Activated naive CD8-positive, alpha-beta T cell treated with anti-CD3 and anti-CD28 coated beads, Interleukin-2, amount 50 U/mL, for 16 hours (primary cell): ENCODE measurements at regions not wholly inside any gene's neighbourhood (a gene's known extent, or its start where the extent isn't known, plus 50 kb on each side); places are given as distances from the start of the nearest gene placed in this dataset.

Source experiments
- DNase-seq: peaks from one replicate; pipeline ENCODE4 v3.0.0-alpha.2; 2020; ENCODE audit warnings: low read depth, low spot score

- peak; percentile 15 for DNase-seq
Observed at GRCh38 chr2:195498176-195498575, 158.8 kb upstream of the SLC39A10 start.

DNA sequence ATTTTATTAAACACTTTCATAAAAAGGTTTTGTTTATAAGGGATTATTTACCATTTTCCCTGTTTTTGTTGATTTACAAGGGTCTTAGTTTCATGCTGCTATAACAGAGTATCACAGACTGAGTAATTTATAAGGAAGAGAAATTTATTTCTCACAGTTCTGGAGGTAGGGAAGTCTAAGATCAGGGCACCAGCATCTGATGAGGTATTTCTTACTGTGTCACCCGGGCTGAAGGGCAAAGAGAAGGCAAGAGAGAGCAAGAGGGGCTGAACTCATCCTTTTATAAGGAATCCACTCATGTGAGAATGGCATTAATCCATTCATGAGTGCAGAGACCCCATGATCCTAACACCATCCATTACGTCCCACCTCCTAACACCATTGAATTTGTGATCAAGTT, 160.0 kb upstream of the SLC39A10 start:
- no peak for DNase-seq

DNA sequence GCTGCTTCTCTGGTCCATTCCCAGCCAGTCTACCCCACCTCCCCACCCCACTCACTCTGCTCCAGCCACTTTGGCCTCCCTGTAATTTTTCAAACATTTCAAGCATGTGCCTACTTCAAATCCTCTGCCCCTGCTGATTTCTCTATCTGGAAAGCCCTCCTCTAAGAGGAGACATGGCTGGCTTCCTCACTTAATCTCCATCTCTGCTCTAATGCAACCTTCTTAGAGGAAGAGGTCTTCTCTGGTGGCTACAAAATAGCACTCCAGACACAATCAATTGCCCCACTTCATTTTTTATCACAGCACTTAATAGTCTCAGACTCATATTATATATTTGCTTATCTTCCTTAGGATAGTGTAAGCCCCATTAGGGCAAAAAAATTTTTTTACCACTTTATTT, 161.1 kb upstream of the SLC39A10 start:
- no peak for DNase-seq

DNA sequence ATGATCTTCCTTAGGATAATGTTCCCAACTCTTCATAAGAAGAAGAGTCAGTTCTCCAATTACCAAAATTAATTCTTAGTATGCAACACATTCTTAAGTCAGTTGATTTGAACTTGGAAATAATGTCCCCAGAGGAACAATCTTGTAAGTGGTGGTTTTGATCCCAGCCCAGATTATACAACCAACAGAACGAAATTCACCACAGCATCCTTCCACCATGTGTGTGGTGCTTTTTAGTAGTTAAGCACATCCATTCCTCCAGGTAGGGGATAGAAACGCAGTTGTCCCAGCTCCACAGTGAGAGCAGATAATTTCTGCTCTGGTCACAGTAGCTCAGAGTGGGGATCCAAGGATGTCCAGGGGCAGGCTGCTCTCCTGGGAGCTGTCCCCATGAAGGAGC, 161.7 kb upstream of the SLC39A10 start:
- no peak for DNase-seq

- no peak for DNase-seq
Observed at GRCh38 chr2:195494451-195494850, 162.6 kb upstream of the SLC39A10 start.

DNA sequence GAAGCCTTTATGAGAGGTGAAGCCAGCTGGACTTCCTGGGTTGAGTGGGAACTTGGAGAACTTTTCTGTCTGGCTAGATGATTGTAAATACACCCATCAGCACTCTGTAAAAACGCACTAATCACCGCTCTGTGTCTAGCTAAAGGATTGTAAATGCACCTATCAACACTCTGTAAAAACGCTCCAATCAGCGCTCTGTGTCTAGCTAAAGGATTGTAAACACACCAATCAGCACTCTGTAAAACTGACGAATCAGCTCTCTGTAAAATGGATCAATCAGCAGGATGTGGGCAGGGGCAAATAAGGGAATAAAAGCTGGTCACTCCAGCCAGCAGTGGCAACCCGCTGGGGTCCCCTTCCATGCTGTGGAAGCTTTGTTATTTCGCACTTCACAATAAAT, 163.6 kb upstream of the SLC39A10 start:
- DNase-seq, result no peak

GRCh38 chr2:195490319-195490718, 166.7 kb upstream of the SLC39A10 start:
- DNase-seq, result no peak

GRCh38 chr2:195489101-195489500, 167.9 kb upstream of the SLC39A10 start:
- no peak for DNase-seq

DNA sequence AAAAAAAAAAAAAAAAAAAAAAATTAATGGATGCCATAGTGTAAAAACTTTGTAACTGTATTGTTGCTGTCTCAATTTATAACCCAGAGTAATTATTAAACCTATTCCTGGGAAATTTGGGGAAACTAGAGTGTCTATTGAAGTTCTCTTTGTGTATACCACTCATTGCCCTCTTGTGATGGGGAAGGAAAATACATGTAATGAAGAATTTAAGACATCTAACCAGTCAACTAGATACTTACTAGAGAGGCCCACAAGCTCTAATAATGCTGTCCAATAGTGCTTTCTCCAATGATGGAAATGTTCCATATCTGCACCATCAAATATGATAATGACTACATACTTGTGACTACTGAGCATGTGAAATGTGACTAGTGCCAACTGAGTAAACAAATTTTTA, 168.5 kb upstream of the SLC39A10 start:
- no peak for DNase-seq

GRCh38 chr2:195486987-195487644, 169.9 kb upstream of the SLC39A10 start:
- DNase-seq, result no peak

DNA sequence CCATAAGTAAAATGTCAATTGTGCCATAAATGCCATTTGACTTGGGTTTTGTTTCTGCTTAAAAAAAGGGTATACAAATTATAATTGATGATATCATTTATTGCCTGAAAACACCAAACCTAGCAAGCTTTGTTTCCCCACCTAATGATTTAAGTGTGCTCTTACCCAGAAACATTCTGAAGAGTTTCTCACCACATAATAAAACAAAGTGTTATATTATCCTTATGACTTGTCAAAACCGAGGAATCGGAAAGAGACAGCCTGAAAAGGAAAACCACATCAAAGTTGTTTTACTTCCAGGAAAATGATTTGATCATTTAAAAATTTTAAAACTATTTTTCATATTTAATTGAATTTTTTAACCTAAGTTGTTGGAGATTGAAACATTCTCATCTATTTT, 170.5 kb upstream of the SLC39A10 start:
- DNase-seq, result no peak

DNA sequence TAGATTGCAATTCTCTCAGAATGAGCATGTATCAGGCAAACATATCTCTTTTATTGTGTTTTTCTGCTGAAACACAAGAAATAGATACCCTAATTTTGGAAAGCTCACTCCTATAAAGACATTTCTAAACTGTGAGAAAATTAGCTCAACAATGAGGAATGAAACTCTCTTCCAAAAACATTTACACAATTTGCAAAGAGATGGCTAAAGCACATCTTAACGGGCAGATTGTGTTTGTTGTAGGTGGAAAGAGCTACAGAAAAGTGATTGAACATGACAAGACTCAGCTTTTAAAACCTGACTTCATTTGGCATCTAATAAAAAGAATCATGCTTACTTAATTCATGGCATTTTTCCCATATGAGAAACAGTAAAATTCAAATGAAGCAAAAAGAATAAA, 175.0 kb upstream of the SLC39A10 start:
- no peak for DNase-seq

- no peak for DNase-seq
Observed at GRCh38 chr2:195480121-195480520, 176.9 kb upstream of the SLC39A10 start.

DNA sequence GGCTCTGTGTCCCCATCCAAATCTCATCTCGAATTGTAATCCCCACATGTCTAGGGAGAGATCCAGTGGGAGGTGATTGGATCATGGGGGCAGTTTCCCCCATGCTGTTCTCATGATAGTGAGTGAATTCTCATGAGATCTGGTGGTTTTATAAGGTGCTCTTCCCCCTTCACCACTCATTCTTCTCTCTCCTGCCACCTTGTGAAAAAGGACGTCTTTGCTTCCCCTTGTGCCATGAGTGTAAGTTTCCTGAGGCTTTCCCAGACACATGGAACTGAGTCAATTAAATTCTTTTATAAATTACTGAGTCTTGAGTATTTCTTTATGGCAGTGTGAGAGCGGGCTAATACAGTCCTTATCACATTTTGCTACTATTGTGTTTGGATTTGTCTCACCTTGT, 177.6 kb upstream of the SLC39A10 start:
- no peak for DNase-seq

DNA sequence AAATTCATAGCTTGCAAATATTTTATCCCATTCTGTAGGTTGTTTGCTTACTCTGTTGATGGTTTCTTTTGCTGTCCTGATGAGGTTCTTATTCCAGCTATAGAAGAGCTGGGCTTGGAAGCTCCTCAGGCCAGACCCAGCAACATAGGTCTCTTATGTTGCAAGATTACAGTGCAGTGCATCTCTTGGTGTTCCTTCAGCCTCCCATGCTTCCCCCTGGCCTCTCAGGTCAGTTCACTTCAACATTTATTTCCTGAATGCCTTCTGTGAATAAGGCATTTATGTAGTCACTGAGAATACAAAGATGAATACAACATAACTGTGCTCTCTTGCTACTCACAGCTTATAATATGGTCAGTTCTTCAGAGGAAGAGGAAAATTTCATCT, 179.0 kb upstream of the SLC39A10 start:
- DNase-seq, result no peak

GRCh38 chr2:195477248-195477995, 179.6 kb upstream of the SLC39A10 start:
- DNase-seq, result no peak

DNA sequence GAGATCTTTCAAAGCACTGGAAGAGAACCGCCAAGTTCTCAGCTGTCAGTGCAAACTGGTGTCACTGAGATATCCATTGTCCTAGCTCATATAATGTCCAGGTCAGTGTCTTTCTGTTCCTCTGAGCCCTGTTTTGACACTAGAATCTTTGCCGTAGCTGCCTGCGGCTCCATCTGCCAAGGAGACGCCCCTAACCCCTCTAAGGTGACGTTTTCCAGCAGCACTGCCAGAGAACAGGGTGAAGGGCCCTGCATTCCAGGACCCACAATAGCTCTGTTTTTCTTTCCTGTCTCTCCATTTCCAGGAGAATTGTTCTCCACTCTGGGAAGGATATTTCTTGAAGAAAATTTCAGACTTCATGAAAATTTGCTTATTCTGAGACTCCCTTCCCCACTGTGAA, 181.7 kb upstream of the SLC39A10 start:
- DNase-seq, result no peak

DNA sequence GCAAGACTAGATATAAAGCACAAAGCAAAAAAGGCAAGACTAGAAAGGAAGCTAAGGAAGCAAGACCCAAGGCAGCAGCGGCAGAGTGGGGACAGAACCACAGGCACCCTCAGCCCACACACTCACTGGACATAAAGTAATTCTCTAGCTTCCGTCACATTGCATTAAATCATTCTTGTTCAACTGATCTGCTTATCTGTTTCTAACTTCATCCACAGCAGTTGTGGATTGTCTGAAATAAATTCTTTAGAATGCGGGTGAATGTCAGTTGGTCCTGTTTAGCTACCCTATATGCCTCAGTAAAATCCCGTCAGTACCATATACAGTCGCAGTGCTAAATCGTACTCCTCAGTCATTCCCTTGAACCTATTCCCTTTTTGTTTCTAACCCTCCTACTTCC, 183.2 kb upstream of the SLC39A10 start:
- DNase-seq, result no peak

- DNase-seq, result no peak
Observed at GRCh38 chr2:195472501-195473234, 184.4 kb upstream of the SLC39A10 start.

DNA sequence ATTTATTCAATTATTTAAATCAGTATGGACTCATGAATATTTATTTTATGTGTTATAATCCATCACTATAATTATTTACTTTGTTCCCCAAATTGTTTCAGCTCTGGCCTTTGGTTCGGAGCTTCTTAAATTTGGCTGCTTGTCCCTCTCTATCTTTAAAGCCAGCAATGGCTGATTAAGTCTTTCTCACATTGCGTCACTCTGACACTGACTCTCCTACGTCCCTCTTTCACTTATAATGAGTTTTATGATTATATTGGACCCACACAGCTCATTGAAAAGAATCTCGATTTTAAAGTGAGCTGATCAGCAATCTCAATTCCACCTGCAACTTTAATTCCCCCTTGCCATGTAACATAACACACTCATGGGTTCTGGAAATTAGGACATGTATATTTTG, 185.2 kb upstream of the SLC39A10 start:
- DNase-seq, result no peak

DNA sequence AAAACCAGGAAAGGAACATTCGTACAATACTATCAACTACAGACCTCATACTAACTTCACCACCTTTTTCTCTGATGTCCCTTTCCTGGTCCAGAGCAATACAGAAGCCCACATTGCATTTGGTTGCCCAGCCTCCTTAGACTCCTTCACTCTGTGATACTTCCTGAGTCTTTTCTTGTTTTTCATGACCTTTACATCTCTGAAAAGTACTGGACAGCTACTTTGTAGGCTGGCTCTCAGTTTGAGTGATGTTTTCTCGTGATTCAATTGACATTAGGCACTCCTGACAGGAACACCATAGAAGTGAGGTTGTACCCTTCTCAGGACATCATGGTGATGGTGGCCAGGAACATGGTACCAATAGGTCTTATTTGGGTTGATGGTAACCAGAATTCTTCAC, 185.9 kb upstream of the SLC39A10 start:
- no peak for DNase-seq

GRCh38 chr2:195470622-195471021, 186.4 kb upstream of the SLC39A10 start:
- DNase-seq, result no peak

DNA sequence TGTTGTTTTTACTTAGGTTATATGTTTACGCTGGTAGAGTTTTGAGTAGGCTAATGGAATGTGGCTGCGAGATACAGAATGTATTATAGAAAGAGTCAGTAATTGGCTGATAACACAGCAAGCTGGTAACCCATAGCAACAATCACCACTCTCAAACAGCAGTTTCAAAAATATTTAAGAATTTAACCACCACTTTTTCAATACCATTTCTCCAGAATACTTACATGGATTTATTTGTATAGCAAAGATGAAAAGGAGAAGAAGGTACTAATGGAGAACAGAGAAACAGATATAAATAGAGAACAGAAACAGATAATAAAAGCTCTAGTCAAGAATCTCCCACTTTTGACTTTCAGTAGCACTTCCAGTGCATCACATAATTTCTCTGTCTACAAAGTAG, 188.3 kb upstream of the SLC39A10 start:
- no peak for DNase-seq
